ENCODE measurements at regions not wholly inside any gene's neighbourhood (a gene's known extent, or its start where the extent isn't known, plus 50 kb on each side); places are given as distances from the start of the nearest gene placed in this dataset.
"Not testable (repeated sequence)": the region's sequence is repeated elsewhere in the genome, so short reads cannot be mapped to it uniquely, and the experiment has no call there.

GRCh38 chr5:97498657-97499056 lies 315.6 kb upstream of the RIOK2 start:
- no peaks in the 10 kb centered on the region for H3K36me3 ChIP-seq (ENCODE audit: insufficient read depth, low read length)
- H3K9ac ChIP-seq (ENCODE audit: insufficient read length): no peak overlapping the region
- H3K27ac ChIP-seq: no peak overlapping the region
- H3K9me3 ChIP-seq (ENCODE audit: low read depth, low read length): no peaks in the 10 kb centered on the region
- no peak for TF ChIP-seq FOXP2 (optimal IDR thresholded peaks at IDR 0.05; ENCODE audit: control extremely low read depth, extremely low read length, insufficient read depth)
- H3K4me3 ChIP-seq: no peak overlapping the region
- no peak for DNase-seq (ENCODE audit: low read depth, low spot score)

GRCh38 chr5:97499605-97500004 lies 316.6 kb upstream of the RIOK2 start:
- no peak for DNase-seq (ENCODE audit: low read depth, low spot score)
- Histone ChIP-seq H3K27ac (no peak overlapping the region), H3K9ac (ENCODE audit: insufficient read length) (no peak overlapping the region), H3K4me3 (no peak overlapping the region), H3K9me3 (ENCODE audit: low read depth, low read length) (no peaks in the 10 kb centered on the region), H3K36me3 (ENCODE audit: insufficient read depth, low read length) (no peaks in the 10 kb centered on the region)
- TF ChIP-seq FOXP2 (optimal IDR thresholded peaks at IDR 0.05; ENCODE audit: control extremely low read depth, extremely low read length, insufficient read depth): no peak
- TF ChIP-seq POLR2AphosphoS5 (IDR thresholded peaks at IDR 0.05; ENCODE audit: borderline replicate concordance, low read depth, low read length): no peak
- no peak for TF ChIP-seq EZH2 (IDR thresholded peaks at IDR 0.05)

- H3K36me3 ChIP-seq (ENCODE audit: insufficient read depth, low read length): no peaks in the 10 kb centered on the region
- no peak overlapping the region for H3K4me3 ChIP-seq
- TF ChIP-seq POLR2AphosphoS5 (IDR thresholded peaks at IDR 0.05; ENCODE audit: borderline replicate concordance, low read depth, low read length): no peak
- TF ChIP-seq FOXP2 (optimal IDR thresholded peaks at IDR 0.05; ENCODE audit: control extremely low read depth, extremely low read length, insufficient read depth): no peak
- no peak for TF ChIP-seq EZH2 (IDR thresholded peaks at IDR 0.05)
- no peak overlapping the region for H3K27ac ChIP-seq
- no peaks in the 10 kb centered on the region for H3K9me3 ChIP-seq (ENCODE audit: low read depth, low read length)
- no peak for DNase-seq (ENCODE audit: low read depth, low spot score)
- no peak overlapping the region for H3K9ac ChIP-seq (ENCODE audit: insufficient read length)
Observed at GRCh38 chr5:97501286-97501964, 318.4 kb upstream of the RIOK2 start.

- TF ChIP-seq POLR2AphosphoS5 (IDR thresholded peaks at IDR 0.05; ENCODE audit: borderline replicate concordance, low read depth, low read length): no peak
- TF ChIP-seq FOXP2 (optimal IDR thresholded peaks at IDR 0.05; ENCODE audit: control extremely low read depth, extremely low read length, insufficient read depth): no peak
- TF ChIP-seq EZH2 (IDR thresholded peaks at IDR 0.05): no peak
- no peak overlapping the region for H3K4me3 ChIP-seq
- H3K27ac ChIP-seq: no peak overlapping the region
- H3K36me3 ChIP-seq (ENCODE audit: insufficient read depth, low read length): no peaks in the 10 kb centered on the region
- H3K9me3 ChIP-seq (ENCODE audit: low read depth, low read length): no peaks in the 10 kb centered on the region
- H3K9ac ChIP-seq (ENCODE audit: insufficient read length): no peak overlapping the region
- no peak for DNase-seq (ENCODE audit: low read depth, low spot score)
Observed at GRCh38 chr5:97501965-97502305, 318.9 kb upstream of the RIOK2 start.

- TF ChIP-seq FOXP2 (optimal IDR thresholded peaks at IDR 0.05; ENCODE audit: control extremely low read depth, extremely low read length, insufficient read depth) (no peak), EZH2 (IDR thresholded peaks at IDR 0.05) (no peak), POLR2AphosphoS5 (IDR thresholded peaks at IDR 0.05; ENCODE audit: borderline replicate concordance, low read depth, low read length) (no peak)
- Histone ChIP-seq H3K36me3 (ENCODE audit: insufficient read depth, low read length) (no peaks in the 10 kb centered on the region), H3K4me3 (no peak overlapping the region), H3K27ac (no peak overlapping the region), H3K9me3 (ENCODE audit: low read depth, low read length) (no peaks in the 10 kb centered on the region), H3K9ac (ENCODE audit: insufficient read length) (no peak overlapping the region)
- no peak for DNase-seq (ENCODE audit: low read depth, low spot score)
Observed at GRCh38 chr5:97508864-97509263, 325.8 kb upstream of the RIOK2 start.

- H3K9me3 ChIP-seq (ENCODE audit: low read depth, low read length); H3K27ac ChIP-seq; H3K4me3 ChIP-seq; H3K36me3 ChIP-seq (ENCODE audit: insufficient read depth, low read length); H3K9ac ChIP-seq (ENCODE audit: insufficient read length); DNase-seq (ENCODE audit: low read depth, low spot score): not testable (repeated sequence)
Observed at GRCh38 chr5:97519565-97519964, 336.5 kb upstream of the RIOK2 start.

- DNase-seq (ENCODE audit: low read depth, low spot score); H3K4me3 ChIP-seq: not testable (repeated sequence)
Observed at GRCh38 chr5:97523336-97523735, 340.3 kb upstream of the RIOK2 start.

GRCh38 chr5:97525780-97526179 lies 342.7 kb upstream of the RIOK2 start:
- no peaks in the 10 kb centered on the region for H3K9me3 ChIP-seq (ENCODE audit: low read depth, low read length)
- no peak for DNase-seq (ENCODE audit: low read depth, low spot score)
- H3K9ac ChIP-seq (ENCODE audit: insufficient read length): no peak overlapping the region
- no peak overlapping the region for H3K4me3 ChIP-seq
- H3K27ac ChIP-seq: no peak overlapping the region
- TF ChIP-seq FOXP2 (optimal IDR thresholded peaks at IDR 0.05; ENCODE audit: control extremely low read depth, extremely low read length, insufficient read depth) (no peak), EZH2 (IDR thresholded peaks at IDR 0.05) (no peak), POLR2AphosphoS5 (IDR thresholded peaks at IDR 0.05; ENCODE audit: borderline replicate concordance, low read depth, low read length) (no peak)
- H3K36me3 ChIP-seq (ENCODE audit: insufficient read depth, low read length): no peaks in the 10 kb centered on the region

More at GRCh38 chr5:97523336-97523735, 340.3 kb upstream of the RIOK2 start:
- H3K36me3 ChIP-seq (ENCODE audit: insufficient read depth, low read length); H3K9me3 ChIP-seq (ENCODE audit: low read depth, low read length); H3K27ac ChIP-seq; H3K9ac ChIP-seq (ENCODE audit: insufficient read length): not testable (repeated sequence)

GRCh38 chr5:97528941-97529340 lies 345.9 kb upstream of the RIOK2 start:
- Histone ChIP-seq H3K4me3 (no peak overlapping the region), H3K9me3 (ENCODE audit: low read depth, low read length) (no peaks in the 10 kb centered on the region), H3K36me3 (ENCODE audit: insufficient read depth, low read length) (no peaks in the 10 kb centered on the region), H3K27ac (no peak overlapping the region), H3K9ac (ENCODE audit: insufficient read length) (no peak overlapping the region)
- no peak for DNase-seq (ENCODE audit: low read depth, low spot score)
- TF ChIP-seq EZH2 (IDR thresholded peaks at IDR 0.05): no peak
- no peak for TF ChIP-seq POLR2AphosphoS5 (IDR thresholded peaks at IDR 0.05; ENCODE audit: borderline replicate concordance, low read depth, low read length)
- TF ChIP-seq FOXP2 (optimal IDR thresholded peaks at IDR 0.05; ENCODE audit: control extremely low read depth, extremely low read length, insufficient read depth): no peak

All from SK-N-MC (cell line).